NT2/D1 (cell line): ENCODE measurements at regions not wholly inside any gene's neighbourhood (a gene's known extent, or its start where the extent isn't known, plus 50 kb on each side); places are given as distances from the start of the nearest gene placed in this dataset.

Experiments used
- DNase-seq: peaks from one replicate; pipeline ENCODE4 v3.0.0-alpha.2; 2011; ENCODE audit warnings: low read depth, low spot score
- H3K27me3 ChIP-seq: 2 replicates; pipeline ENCODE4 v1.6.0; 2011; ENCODE audit warnings: mild to moderate bottlenecking; ENCODE audit not compliant: insufficient read length, insufficient read depth
- H3K36me3 ChIP-seq: 2 replicates; pipeline ENCODE4 v1.6.1; 2011; ENCODE audit warnings: mild to moderate bottlenecking, low read length, mixed read lengths; ENCODE audit not compliant: insufficient read depth, insufficient read length
- H3K4me1 ChIP-seq: 2 replicates; pipeline ENCODE4 v1.5.1; 2011; ENCODE audit not compliant: insufficient read depth, insufficient read length
- H3K4me3 ChIP-seq: 2 replicates; pipeline ENCODE4 v1.5.1; 2011; ENCODE audit warnings: low read depth; ENCODE audit not compliant: insufficient read length
- H3K9ac ChIP-seq: 2 replicates; pipeline ENCODE4 v1.6.0; 2011; ENCODE audit warnings: low read depth; ENCODE audit not compliant: insufficient read length
- H3K9me3 ChIP-seq: 2 replicates; pipeline ENCODE4 v1.5.1; 2011; ENCODE audit warnings: mild to moderate bottlenecking, low read length; ENCODE audit not compliant: insufficient read depth
- SUZ12 ChIP-seq: IDR thresholded peaks from 2 replicates; pipeline ENCODE4 v1.6.1; 2011; ENCODE audit not compliant: insufficient read length, insufficient read depth; ENCODE audit errors: extremely low read depth
- YY1 ChIP-seq: IDR thresholded peaks from 2 replicates; pipeline ENCODE4 v1.6.1; 2011; ENCODE audit not compliant: insufficient read length, insufficient read depth
- ZNF274 ChIP-seq: IDR thresholded peaks from 2 replicates; pipeline ENCODE4 v1.6.1; 2011; ENCODE audit warnings: mild to moderate bottlenecking, low read depth, low read length

- Histone ChIP-seq H3K4me1 (no peaks in the 10 kb centered on the region), H3K36me3 (no peaks in the 10 kb centered on the region), H3K9me3 (peaks cover 10% of the 10 kb centered on the region; the same call in 1 of the 2 replicates), H3K4me3 (no peak overlapping the region), H3K9ac (no peak overlapping the region), H3K27me3 (no peaks in the 10 kb centered on the region)
- TF ChIP-seq YY1 = no peak
- TF ChIP-seq ZNF274 = no peak
- no peak for TF ChIP-seq SUZ12
- DNase-seq = no peak
Measured at GRCh38 chr17:53687324-53687723, 135.4 kb upstream of the KIF2B start.

- H3K27me3 ChIP-seq = no peaks in the 10 kb centered on the region
- H3K9me3 ChIP-seq = no peaks in the 10 kb centered on the region
- no peak for DNase-seq
- no peaks in the 10 kb centered on the region for H3K36me3 ChIP-seq
- H3K4me1 ChIP-seq = no peaks in the 10 kb centered on the region
- H3K9ac ChIP-seq = no peak overlapping the region
- TF ChIP-seq ZNF274 = no peak
- no peak for TF ChIP-seq YY1
- TF ChIP-seq SUZ12 = no peak
- no peak overlapping the region for H3K4me3 ChIP-seq
Measured at GRCh38 chr17:53680745-53681144, 142.0 kb upstream of the KIF2B start.

GRCh38 chr17:53668854-53669253 lies 153.9 kb upstream of the KIF2B start:
- H3K36me3 ChIP-seq = no peaks in the 10 kb centered on the region
- H3K4me1 ChIP-seq = no peaks in the 10 kb centered on the region
- peaks cover 25% of the 10 kb centered on the region; the same call in 1 of the 2 replicates for H3K9me3 ChIP-seq
- TF ChIP-seq YY1 (no peak), SUZ12 (no peak), ZNF274 (no peak)
- no peaks in the 10 kb centered on the region for H3K27me3 ChIP-seq
- H3K4me3 ChIP-seq = no peak overlapping the region
- no peak for DNase-seq
- no peak overlapping the region for H3K9ac ChIP-seq

- no peaks in the 10 kb centered on the region for H3K27me3 ChIP-seq
- H3K9me3 ChIP-seq = peaks cover 15% of the 10 kb centered on the region
- no peaks in the 10 kb centered on the region for H3K36me3 ChIP-seq
- H3K9ac ChIP-seq = no peak overlapping the region
- H3K4me3 ChIP-seq = no peak overlapping the region
- no peak for DNase-seq
- no peaks in the 10 kb centered on the region for H3K4me1 ChIP-seq
- no peak for TF ChIP-seq YY1
- no peak for TF ChIP-seq SUZ12
- TF ChIP-seq ZNF274 = no peak
Measured at GRCh38 chr17:53662608-53663007, 160.1 kb upstream of the KIF2B start.

- TF ChIP-seq SUZ12 (no peak), YY1 (no peak), ZNF274 (no peak)
- Histone ChIP-seq H3K4me3 (no peak overlapping the region), H3K27me3 (no peaks in the 10 kb centered on the region), H3K9me3 (no peaks in the 10 kb centered on the region; the same call in none of the 2 replicates), H3K4me1 (no peaks in the 10 kb centered on the region), H3K9ac (no peak overlapping the region), H3K36me3 (no peaks in the 10 kb centered on the region)
- no peak for DNase-seq
Measured at GRCh38 chr17:53659181-53659580, 163.5 kb upstream of the KIF2B start.

GRCh38 chr17:53655591-53655990 lies 167.1 kb upstream of the KIF2B start:
- DNase-seq = no peak

GRCh38 chr17:53649201-53649600 lies 173.5 kb upstream of the KIF2B start:
- Histone ChIP-seq H3K4me3 (no peak overlapping the region), H3K4me1 (no peaks in the 10 kb centered on the region), H3K36me3 (no peaks in the 10 kb centered on the region), H3K9me3 (no peaks in the 10 kb centered on the region), H3K27me3 (no peaks in the 10 kb centered on the region), H3K9ac (no peak overlapping the region)
- DNase-seq = no peak
- TF ChIP-seq YY1 (no peak), ZNF274 (no peak), SUZ12 (no peak)

More at GRCh38 chr17:53655591-53655990, 167.1 kb upstream of the KIF2B start:
- H3K9me3 ChIP-seq = no peaks in the 10 kb centered on the region
- TF ChIP-seq YY1 (no peak), ZNF274 (no peak), SUZ12 (no peak)
- H3K4me3 ChIP-seq = no peak overlapping the region
- H3K9ac ChIP-seq = no peak overlapping the region
- no peaks in the 10 kb centered on the region for H3K27me3 ChIP-seq
- no peaks in the 10 kb centered on the region for H3K4me1 ChIP-seq
- no peaks in the 10 kb centered on the region for H3K36me3 ChIP-seq
